Liver (tissue), 3 donors: ENCODE measurements at regions not wholly inside any gene's neighbourhood (a gene's known extent, or its start where the extent isn't known, plus 50 kb on each side); places are given as distances from the start of the nearest gene placed in this dataset.

Experiments used
- CTCF ChIP-seq: fragments of 150-350 bp; IDR thresholded peaks from 2 replicates; pipeline ENCODE4 v1.5.1; 2017; ENCODE audit warnings: improper control_type of control experiment, low read depth, low read length; ENCODE audit not compliant: missing input control
- FOXA1 ChIP-seq: IDR thresholded peaks from 2 replicates; pipeline ENCODE4 v1.6.1; 2016; ENCODE audit warnings: antibody characterized with exemption
- GABPA ChIP-seq, 2 donors: IDR thresholded peaks in 1 of 2; conservative IDR thresholded peaks in 1 of 2; 2 replicates each; pipeline ENCODE4 v1.6.1; 2016; ENCODE audit warnings: antibody characterized with exemption in 2 of 2, mild to moderate bottlenecking in 1 of 2, moderate library complexity in 1 of 2
- JUND ChIP-seq, 2 donors: IDR thresholded peaks; 2 replicates each; pipeline ENCODE4 v1.6.1; 2016; ENCODE audit warnings: antibody characterized with exemption in 2 of 2
- RAD21 ChIP-seq, 2 donors: IDR thresholded peaks; 2 replicates each; pipeline ENCODE4 v1.6.1; 2016; ENCODE audit warnings: antibody characterized with exemption in 2 of 2, mild to moderate bottlenecking in 2 of 2
- TAF1 ChIP-seq: conservative IDR thresholded peaks from 2 replicates; pipeline ENCODE4 v1.6.1; 2016; ENCODE audit warnings: antibody characterized with exemption, mild to moderate bottlenecking
- YY1 ChIP-seq: IDR thresholded peaks from 2 replicates; pipeline ENCODE4 v1.6.1; 2016; ENCODE audit warnings: antibody characterized with exemption, mild to moderate bottlenecking
- donor health status: healthy.
- donor health status: healthy.

DNA sequence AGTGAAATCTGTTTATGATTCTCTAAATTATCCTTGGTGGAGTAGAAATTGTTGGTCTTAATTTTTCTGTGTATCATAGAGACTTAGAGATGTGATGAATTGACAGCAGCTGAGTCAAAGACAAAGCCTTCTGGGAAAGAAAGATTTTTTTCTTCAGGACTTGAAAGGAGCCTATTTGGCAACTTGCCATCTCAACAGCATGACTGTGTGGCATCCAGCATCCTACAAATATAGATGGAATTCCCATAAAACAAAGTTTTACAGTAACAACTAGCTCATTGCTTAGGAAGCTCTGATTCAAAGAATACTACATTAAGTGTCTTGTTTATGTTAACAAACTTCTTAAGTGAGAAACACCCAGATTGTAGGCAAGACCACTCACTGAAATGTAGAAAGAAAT lies 79.2 kb upstream of the SETBP1 start:
- TF ChIP-seq RAD21 (IDR thresholded peaks at IDR 0.05), result no peak
- no peak for TF ChIP-seq CTCF
- TF ChIP-seq TAF1, result no peak
- no peak for TF ChIP-seq GABPA (IDR thresholded peaks at IDR 0.05 in 1 of 2, conservative IDR thresholded peaks at IDR 0.05 in 1 of 2)
- TF ChIP-seq YY1, result no peak
- TF ChIP-seq FOXA1, result no peak
- no peak for TF ChIP-seq JUND (IDR thresholded peaks at IDR 0.05)
